ENCODE measurements at regions not wholly inside any gene's neighbourhood (a gene's known extent, or its start where the extent isn't known, plus 50 kb on each side); places are given as distances from the start of the nearest gene placed in this dataset.

GRCh38 chr1:229001467-229002011, 266.3 kb downstream of the RHOU start:
- 62 to 68% (median 66%) methylated on average over 1 of the region's 1 CpG for WGBS, 4 donors
- Histone ChIP-seq H3K27ac (no peak overlapping the region), H3K4me1 (peaks cover 0 to 6% (median 0%) of the 10 kb centered on the region in 12 donors), H3K9me3 (no peaks in the 10 kb centered on the region), H3K36me3 (no peaks in the 10 kb centered on the region), H3K4me3 (no peak overlapping the region), H3K27me3 (no peaks in the 10 kb centered on the region)
- no peak for TF ChIP-seq CTCF (IDR thresholded peaks at IDR 0.05)
- TF ChIP-seq POLR2A (IDR thresholded peaks at IDR 0.05): no peak
- ATAC-seq (no peak), DNase-seq (no peak)
- intact Hi-C loops (cut with DNase I): loop anchor here in 1 of 10 donors (10.0 kb wide), 1 partner anchor 267 kb away; the partner anchor contains the start of gene RHOU

GRCh38 chr1:229002037-229002436, 266.8 kb downstream of the RHOU start:
- intact Hi-C loops (cut with DNase I): loop anchor here in 1 of 10 donors (10.0 kb wide), 1 partner anchor 267 kb away; the partner anchor contains the start of gene RHOU
- peaks cover 0 to 6% (median 0%) of the 10 kb centered on the region in 12 donors for H3K4me1 ChIP-seq
- H3K36me3 ChIP-seq: no peaks in the 10 kb centered on the region
- no peak for TF ChIP-seq POLR2A (IDR thresholded peaks at IDR 0.05)
- no peak for TF ChIP-seq CTCF (IDR thresholded peaks at IDR 0.05)
- WGBS, 4 donors: 93 to 97% (median 95%) methylated on average over 3 of the region's 3 CpGs
- no peak overlapping the region for H3K27ac ChIP-seq
- no peaks in the 10 kb centered on the region for H3K9me3 ChIP-seq
- no peak overlapping the region for H3K4me3 ChIP-seq
- ATAC-seq (no peak), DNase-seq (no peak)
- H3K27me3 ChIP-seq: peaks cover 0 to 4% (median 0%) of the 10 kb centered on the region in 9 donors

GRCh38 chr1:229002451-229002960, 267.2 kb downstream of the RHOU start:
- TF ChIP-seq CTCF (IDR thresholded peaks at IDR 0.05) (no peak), POLR2A (IDR thresholded peaks at IDR 0.05) (no peak)
- H3K36me3 ChIP-seq: no peaks in the 10 kb centered on the region
- DNase-seq: no peak
- no peak overlapping the region for H3K4me3 ChIP-seq
- no peak overlapping the region for H3K27ac ChIP-seq
- H3K4me1 ChIP-seq: peaks cover 0 to 6% (median 0%) of the 10 kb centered on the region in 12 donors
- peaks cover 0 to 8% (median 0%) of the 10 kb centered on the region in 9 donors for H3K27me3 ChIP-seq
- intact Hi-C loops (cut with DNase I): loop anchor here in 1 of 10 donors (10.0 kb wide), 1 partner anchor 268 kb away; the partner anchor contains the start of gene RHOU
- no peak for ATAC-seq
- H3K9me3 ChIP-seq: no peaks in the 10 kb centered on the region
- 83 to 93% (median 90%) methylated on average over 4 of the region's 4 CpGs for WGBS, 4 donors

GRCh38 chr1:229003233-229004031, 267.5 kb upstream of the RAB4A start:
- Histone ChIP-seq H3K4me3 (no peak overlapping the region), H3K9me3 (no peaks in the 10 kb centered on the region), H3K27me3 (peaks cover 0 to 8% (median 0%) of the 10 kb centered on the region in 9 donors), H3K36me3 (no peaks in the 10 kb centered on the region), H3K4me1 (peaks cover 0 to 7% (median 0%) of the 10 kb centered on the region in 12 donors), H3K27ac (peak overlapping the region in 1 of 12 donors; percentile 55)
- intact Hi-C loops (cut with DNase I): loop anchor here in 1 of 10 donors (10.0 kb wide), 1 partner anchor 269 kb away; the partner anchor contains the start of gene RHOU
- DNase-seq: no peak
- TF ChIP-seq CTCF (IDR thresholded peaks at IDR 0.05) (no peak), POLR2A (IDR thresholded peaks at IDR 0.05) (no peak)
- WGBS, 4 donors: 73 to 80% (median 76%) methylated on average over 17 of the region's 17 CpGs
- peak in 1 of 4 donors; percentile 7 for ATAC-seq
